GM19035 (cell line): ENCODE measurements at regions not wholly inside any gene's neighbourhood (a gene's known extent, or its start where the extent isn't known, plus 50 kb on each side); places are given as distances from the start of the nearest gene placed in this dataset.
"Not testable (repeated sequence)": the region's sequence is repeated elsewhere in the genome, so short reads cannot be mapped to it uniquely, and the experiment has no call there.

Experiments
- ATAC-seq: cut with Tn5 transposase; IDR thresholded peaks from one replicate; pipeline ENCODE4 v1.9.1; 2021; ENCODE audit not compliant: unreplicated experiment

DNA sequence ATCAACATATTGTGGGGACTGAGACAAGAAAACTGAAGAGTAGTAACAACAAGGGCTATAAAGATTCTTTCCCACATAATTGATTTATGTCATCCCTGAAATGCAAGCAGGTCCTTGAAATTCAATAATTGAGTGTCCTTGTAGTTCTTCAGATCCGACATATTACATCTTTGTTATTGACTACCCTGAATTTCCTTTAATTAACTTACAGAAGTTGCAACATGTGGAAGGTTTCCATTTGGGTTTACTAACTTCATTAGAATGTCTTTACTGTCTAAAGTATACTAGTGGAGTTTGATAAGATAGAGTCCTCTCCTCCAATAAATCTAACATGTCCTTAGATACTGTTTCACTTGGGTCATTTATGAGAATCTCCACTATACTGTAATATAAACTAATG is 951.8 kb downstream of the SLC6A15 start:
- no peak for ATAC-seq

DNA sequence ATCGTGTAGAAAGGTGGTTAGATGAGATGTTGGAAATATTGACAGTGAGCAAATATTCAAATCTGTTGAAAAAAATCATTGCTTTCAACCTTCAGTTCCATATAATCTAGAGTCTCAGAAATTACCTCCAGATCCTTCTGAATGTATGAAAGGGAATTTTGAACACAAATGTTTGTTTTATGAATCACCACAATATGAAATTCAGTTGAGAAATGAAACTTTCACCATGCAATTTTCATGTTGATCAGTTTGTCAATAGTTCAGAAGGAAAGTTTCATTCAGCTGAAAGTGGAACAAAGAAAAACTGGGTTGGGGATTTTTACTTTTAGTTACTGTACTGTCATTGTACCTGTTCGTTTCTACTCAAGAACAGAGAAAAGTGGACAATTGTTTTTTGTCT is 953.6 kb downstream of the SLC6A15 start:
- no peak for ATAC-seq

DNA sequence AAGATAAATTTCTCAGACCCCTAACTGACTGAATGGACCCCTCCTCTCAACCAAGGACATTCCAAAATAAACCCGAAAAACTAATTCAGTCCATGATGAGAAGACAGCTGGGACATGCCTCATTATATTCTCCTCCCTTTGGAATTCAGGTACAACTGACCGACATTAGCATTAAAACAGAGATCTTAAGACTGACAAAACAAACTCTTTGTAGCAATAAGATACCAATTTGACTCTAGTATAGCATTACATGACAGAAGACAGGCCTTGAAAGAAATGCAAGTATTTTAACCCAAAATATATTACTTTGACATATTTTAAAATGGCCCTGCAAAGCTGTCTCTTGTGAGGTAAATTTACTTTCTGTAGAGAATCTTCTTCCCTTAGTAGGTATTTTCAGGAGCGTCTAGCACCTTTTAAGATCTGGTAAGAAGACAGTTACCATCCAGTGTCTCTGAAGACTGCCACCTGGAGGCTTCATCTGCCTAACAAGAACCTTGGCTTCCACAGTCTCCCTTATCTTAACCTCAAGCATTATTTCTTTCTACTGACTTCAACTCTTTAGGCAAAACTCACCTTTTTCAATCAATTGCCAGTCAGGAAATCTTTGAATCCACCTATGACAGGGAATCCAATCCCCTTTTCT is 957.5 kb downstream of the SLC6A15 start:
- no peak for ATAC-seq

DNA sequence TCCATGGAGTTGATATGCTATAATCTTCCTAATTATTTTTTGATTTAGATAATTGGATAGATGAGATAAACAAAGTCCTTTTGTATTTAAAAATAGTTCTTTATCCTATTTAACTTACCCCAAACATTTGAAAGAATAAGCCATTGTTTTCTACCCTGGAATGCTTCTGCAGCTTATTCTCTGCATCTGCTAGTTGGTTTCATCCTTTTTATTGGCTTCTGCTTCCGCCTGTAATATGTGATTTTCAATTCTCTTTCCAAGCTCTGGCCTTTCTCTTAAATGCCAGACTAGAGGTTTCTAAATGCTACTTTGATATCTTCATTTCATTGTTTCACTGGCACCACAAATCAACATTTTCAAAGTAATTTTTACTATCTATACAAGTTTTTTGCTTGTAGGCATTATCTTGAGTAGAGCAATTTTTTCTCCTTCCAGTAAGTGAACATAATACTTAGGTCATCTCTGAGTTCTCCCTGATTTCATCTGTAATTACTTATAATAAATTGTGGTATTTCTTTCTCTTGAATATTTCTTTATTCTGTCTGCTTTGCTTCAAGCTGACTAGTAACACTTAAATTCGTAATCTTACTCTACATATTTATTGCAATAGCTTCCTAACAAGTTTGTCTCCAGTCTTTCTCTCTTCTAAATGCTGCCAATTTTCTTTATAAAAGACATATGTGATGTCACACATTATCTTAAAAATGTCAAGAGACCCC is 958.4 kb downstream of the SLC6A15 start:
- no peak for ATAC-seq

DNA sequence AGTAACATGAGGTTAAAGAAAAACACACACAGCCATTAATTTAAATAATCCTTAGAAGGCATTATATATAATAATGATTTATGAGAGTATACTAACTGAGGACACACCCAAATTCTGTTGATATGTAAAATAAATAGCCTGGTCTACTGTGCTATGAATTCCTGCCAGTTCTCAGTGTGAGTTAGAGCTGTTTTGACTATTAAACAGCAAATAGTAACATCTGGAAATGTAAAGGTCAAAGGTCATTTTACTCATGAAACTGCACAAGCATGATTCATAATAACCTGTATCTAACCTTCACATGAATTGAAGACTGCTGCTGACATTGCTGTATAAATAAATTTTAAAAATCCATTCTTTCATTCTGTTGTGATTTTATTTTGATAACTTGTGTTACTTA is 966.7 kb downstream of the SLC6A15 start:
- no peak for ATAC-seq

DNA sequence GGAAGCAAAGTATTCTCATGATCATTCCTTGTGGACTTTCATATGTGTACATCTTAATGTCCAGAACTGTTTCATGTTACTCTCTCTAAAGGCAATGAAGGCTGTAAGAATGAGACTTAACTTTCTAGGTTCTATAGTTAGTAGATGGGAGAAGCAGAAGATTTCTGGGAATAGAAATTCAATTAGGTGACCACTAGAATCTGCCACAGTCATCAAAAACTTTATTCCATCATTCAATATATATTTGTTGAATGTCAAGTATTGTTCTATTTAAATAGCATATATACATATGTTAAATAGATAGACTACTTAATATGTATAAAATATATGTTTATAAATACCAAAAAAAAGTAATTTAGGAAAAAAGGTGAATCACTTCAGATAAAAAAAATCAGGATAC is 972.9 kb downstream of the SLC6A15 start:
- no peak for ATAC-seq

DNA sequence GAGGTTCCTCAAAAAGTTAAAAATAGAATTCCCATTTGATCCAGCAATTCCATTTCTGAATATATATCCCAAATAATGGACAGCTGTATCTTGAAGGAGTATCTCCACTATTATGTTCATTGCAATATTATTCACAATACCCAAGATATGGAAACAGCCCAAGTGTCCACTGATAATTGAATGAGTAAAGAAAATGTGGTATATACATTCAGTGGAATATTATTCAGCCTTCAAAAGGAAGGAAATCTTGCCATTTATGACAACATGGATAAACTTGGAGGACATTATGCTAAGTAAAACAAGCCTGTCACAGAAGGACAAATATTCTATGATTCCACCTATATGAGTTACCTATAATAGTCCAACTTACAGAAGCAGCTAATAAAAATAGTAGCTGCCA is 979.0 kb downstream of the SLC6A15 start:
- ATAC-seq = no peak

DNA sequence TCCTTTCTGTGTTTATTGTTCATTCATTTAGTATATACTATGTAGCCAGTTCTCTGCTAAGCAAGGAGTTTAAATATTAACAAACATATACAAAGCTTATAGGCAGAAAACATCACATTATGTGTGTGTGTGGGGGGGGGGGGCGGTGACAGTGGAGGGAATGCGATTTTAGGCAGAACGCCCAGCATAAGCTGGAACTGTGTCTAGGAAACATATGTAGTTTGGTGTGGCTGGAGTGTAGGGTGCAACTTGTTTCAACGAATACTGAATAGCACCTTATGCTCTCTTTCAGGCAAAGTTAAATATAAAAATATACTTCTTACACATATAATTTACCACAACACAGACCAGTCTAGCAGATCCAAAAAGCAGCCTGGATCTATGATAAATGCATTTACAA is 980.6 kb downstream of the SLC6A15 start:
- ATAC-seq = no peak

DNA sequence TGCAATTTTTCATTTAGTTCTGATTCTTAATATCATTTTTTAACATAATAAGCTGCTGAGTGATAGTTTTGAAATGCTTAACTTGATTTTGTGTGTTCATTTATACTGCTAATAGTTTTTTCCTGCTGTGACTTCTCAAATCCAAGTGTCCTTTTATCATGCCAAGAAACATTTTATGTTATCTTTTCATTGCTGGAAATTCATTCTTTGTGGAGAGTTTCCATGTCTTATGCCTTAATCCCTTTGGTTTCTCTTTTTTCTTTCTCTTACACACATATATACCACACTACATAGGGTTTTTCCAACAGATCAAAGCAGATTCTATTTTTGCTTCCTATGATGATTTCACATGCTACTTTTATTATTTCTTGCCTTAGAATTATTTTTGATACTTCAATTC is 981.1 kb downstream of the SLC6A15 start:
- no peak for ATAC-seq

DNA sequence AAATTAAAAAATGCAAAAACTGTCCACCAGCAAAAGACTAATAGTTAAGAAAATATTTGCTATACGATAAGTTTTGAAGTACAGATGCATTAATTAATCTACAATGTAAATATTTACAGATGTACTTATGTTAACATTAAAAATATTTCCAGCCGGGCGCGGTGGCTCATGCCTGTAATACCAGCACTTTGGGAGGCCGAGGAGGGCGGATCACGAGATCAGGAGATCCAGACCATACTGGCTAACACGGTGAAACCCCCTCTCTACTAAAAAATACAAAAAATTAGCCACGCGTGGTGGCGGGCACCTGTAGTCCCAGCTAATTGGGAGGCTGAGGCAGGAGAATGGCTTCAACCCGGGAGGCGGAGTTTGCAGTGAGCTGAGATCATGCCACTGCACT is 982.8 kb downstream of the SLC6A15 start:
- ATAC-seq = not testable (repeated sequence)

DNA sequence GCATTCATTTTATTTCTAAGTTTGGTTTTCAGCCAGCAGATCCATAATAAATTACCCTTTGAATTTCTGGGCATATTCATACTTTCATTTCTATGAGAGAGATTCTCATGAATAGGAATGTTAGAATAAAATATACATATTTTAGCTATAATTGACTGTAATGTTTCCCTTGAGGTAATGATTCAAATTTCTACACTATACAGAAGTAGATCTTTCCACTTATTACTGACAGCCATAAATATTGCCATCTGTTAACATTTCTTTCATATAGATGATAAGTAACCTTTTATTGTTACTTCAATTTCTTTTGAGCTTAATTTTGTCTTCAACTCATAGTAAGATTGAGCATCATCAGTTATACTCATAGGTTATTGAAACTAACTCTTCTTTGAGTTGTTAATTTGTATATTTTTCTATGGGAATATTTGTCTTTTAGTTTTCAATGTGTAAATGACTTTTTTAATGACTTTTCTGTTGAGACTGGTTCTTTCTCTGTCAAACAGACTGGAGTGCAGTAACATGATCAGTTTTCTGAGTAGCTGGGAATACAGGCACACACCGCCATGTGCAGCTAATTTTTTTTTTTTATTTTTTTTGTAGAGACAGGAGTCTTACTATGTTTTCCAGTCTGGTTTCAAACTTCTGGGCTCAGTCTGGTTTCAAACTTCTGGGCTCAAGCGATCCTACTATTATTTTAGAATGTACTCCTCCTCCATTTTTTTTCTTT is 991.6 kb downstream of the SLC6A15 start:
- no peak for ATAC-seq

DNA sequence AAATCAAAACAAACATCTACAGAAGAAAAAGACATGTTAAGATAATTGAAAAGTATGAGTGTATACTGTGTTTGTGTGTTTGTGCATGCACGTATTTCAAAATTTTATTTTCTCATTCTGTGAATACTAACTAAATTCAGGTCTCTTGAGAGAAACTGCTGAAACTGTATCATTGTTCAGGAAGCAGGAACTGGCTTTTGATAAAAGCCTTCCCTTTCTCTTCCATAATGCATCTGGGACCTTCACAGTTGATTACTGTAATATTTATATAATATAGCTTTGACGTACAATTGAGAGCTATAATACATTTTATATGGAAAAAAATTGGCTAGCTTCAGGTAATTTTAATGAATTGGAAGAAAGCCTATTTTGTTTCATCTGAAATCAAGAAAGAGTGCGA is 993.5 kb downstream of the SLC6A15 start:
- ATAC-seq = no peak

DNA sequence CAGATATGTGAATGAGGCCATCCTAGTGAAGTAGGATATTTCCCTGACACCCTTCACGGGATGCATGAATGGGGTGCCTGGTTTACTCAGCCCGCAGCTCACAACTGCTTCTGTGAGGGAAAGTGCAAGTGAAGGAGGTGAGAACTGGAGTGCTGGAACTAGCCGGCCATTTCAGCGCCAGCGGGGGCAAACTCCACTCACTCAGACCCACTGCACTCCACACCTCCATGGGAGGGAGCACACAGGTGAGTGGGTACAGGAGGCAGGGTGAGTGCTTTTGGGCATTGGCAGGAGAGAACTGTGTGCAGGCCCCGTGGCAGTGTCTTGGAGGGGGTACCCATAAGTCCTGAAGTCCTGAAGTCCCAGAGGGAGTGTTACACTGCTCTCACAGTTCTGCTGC is 1008.4 kb downstream of the SLC6A15 start:
- no peak for ATAC-seq

DNA sequence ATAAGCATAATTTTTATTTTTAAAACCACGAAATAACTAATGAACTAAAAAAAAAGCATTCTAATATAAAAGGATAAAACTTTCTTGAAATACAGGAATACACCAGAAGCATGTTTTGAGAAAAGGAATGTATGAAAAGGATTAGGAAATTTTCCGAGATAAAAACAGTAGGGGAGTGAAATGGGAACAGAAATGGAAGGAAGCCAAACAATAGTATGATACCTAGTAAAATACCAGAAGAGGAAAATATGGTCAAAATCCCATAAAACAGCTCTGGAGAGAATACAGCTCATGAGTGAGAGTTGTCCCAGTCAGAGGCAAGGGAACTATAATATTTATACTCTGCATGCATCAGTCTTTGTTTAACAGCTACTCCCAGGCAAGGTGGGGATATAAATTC is 1016.2 kb downstream of the SLC6A15 start:
- no peak for ATAC-seq

DNA sequence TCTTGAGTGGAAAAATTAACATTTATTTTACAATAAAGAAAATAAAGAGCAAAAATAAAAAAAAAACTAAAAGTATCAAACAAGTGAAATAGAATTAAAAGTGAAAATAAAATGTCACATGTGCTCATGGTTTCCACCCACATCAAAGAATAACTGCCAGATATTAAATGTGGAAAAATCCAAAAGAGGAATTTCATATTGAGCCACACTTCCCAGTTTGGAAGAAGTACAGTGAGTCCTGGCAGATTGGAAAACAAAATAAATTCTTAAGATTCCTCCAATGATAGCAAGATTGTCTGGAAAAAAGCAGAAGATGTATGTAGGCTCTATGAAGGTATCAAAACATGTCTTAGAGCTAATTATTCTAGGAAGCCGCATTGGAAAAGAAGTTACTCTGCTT is 1019.5 kb downstream of the SLC6A15 start:
- no peak for ATAC-seq

DNA sequence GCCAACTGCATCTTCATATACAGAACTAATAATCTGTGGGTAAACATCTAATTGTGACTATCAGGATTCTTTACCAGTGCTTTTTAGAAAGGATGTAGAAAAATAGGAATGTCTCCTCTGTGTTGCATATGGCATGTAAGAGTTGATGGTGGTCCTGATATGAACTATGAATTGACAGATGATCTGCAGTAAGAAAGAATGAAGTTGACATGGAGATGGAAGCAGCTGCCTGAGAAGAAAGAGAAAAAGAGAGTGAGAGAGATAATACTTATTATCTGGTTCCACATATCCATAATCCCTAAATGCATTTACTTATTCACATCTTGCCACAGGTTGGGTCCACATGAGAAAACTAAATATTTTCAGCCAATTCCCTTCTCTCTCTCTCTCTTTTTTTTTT is 1022.9 kb downstream of the SLC6A15 start:
- no peak for ATAC-seq

DNA sequence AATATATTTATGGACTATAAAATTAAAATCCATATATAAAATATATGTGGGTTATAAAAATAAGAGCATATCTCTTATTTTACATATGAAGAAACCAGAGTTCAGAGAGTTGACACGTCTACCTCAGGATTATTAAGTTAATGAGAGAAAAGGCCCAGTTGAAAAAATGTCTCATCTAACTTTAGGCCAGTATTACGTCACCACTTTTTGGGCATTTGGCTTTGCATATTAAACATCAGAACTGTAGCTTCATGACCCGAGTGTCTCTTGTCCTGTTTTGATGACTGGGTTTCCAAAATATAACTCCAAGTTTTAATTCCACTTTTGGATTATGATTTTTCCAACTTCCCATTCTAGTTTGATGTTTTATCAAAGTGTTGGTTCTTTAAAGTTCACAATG is 1026.1 kb downstream of the SLC6A15 start:
- no peak for ATAC-seq

DNA sequence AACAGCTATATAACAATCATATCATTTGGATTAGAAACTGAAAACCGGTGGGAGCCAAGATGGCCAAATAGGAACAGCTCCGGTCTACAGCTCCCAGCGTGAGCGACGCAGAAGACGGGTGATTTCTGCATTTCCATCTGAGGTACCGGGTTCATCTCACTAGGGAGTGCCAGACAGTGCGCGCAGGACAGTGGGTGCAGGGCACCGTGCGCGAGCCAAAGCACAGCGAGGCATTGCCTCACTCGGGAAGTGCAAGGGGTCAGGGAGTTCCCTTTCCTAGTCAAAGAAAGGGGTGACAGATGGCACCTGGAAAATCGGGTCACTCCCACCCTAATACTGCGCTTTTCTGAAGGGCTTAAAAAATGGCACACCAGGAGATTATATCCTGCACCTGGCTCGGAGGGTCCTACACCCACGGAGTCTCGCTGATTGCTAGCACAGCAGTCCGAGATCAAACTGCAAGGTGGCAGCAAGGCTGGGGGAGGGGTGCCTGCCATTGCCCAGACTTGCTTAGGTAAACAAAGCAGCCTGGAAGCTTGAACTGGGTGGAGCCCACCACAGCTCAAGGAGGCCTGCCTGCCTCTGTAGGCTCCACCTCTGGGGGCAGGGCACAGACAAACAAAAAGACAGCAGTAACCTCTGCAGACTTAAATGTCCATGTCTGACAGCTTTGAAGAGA is 1041.5 kb downstream of the SLC6A15 start:
- ATAC-seq = not testable (repeated sequence)

DNA sequence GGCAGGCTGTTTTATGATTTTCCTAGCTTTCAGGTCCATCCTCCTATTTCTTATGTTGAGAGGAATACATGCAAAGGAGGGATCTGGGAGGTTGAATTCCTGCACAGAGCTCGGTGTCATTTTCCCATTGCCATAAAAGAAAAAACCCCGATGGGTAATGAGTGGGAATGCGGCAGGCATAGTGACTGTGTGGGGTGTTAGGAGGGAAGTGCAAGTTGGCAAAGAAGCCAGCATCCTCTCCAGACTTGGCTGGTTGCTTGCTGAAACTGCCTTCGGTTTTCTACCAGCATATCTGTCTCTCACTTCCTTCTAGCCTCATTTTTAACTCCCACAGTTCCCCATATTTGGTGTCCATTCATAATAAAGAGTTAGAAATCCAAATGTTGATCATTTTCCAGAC is 1046.1 kb downstream of the SLC6A15 start:
- no peak for ATAC-seq

DNA sequence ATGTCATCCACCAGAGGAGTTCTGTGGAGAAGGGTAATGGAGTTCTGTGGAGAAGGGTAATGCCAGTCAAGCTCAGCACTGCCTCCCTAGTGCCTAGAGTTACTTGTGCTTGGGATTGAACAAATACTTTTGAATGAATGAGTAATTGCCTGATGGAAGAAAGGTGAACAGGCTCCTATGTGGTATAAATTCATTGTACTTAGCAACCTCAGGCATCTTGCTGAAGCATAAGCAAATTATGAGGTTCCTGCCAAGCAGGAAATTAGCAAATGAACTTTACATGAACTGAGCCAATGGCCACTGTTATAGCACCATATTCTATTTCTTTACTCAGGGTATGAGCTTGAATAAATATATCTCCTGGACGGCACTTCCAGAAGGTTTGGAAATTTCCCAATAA is 1047.2 kb downstream of the SLC6A15 start:
- ATAC-seq = no peak

DNA sequence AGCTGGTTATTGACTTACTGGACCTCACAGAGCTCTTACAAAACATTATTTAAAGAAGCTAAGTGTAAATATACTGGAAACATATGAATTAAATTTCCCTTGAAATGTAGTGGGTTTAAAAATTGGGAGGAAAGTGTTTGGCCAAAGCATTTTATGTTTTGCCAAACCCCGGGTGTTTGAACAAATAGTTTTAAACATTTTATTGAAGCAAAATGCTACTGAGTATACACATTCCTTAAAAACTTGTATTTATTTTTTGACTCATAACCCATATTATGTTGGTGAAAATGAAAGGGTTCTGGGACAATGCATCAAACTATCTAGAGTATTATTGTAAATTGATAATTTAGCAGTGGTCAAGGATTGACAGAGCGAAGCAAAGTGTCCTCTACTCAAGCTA is 1048.5 kb downstream of the SLC6A15 start:
- no peak for ATAC-seq

DNA sequence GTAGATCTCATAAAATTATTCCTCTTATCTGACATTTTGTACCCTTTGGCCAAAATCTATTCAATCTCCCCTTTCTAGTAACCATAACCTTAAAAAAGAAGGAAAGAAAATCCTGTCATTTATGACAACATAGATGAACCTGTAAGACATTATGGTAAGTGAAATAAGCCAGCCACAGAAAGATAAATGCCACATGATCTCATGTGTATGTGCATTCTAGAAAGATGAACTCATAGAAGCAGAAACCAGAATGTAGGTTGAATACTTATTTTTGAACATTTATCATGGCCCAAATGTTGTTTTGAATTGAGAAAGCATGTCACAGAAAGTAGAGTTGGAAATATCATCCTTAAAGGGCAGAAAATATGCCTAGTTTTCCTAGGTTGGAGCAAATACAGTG is 1053.6 kb downstream of the SLC6A15 start:
- ATAC-seq = no peak
